ENCODE measurements at regions not wholly inside any gene's neighbourhood (a gene's known extent, or its start where the extent isn't known, plus 50 kb on each side); places are given as distances from the start of the nearest gene placed in this dataset.

DNA sequence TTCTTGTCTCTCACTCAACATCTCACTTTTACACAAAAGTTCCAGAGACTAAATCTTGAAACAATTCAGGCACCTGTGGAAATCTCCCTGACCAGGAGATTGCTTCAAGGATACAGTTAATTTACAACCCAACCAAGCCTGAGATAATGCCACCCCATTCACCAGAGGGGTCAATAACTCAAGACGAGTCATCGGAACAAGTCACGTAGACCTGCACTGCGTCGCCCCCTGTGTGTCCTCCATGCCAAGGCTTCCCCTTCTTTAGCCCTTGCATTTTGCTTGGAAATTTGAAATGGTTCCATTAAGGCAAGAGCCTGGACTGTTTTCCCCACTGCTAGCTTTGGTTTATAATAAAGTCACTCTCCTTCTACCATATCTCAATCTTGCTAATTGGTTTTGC, 129.0 kb upstream of the NEO1 start:
- no peak for TF ChIP-seq POLR2A (IDR thresholded peaks at IDR 0.05)
- TF ChIP-seq, protein P1, sequence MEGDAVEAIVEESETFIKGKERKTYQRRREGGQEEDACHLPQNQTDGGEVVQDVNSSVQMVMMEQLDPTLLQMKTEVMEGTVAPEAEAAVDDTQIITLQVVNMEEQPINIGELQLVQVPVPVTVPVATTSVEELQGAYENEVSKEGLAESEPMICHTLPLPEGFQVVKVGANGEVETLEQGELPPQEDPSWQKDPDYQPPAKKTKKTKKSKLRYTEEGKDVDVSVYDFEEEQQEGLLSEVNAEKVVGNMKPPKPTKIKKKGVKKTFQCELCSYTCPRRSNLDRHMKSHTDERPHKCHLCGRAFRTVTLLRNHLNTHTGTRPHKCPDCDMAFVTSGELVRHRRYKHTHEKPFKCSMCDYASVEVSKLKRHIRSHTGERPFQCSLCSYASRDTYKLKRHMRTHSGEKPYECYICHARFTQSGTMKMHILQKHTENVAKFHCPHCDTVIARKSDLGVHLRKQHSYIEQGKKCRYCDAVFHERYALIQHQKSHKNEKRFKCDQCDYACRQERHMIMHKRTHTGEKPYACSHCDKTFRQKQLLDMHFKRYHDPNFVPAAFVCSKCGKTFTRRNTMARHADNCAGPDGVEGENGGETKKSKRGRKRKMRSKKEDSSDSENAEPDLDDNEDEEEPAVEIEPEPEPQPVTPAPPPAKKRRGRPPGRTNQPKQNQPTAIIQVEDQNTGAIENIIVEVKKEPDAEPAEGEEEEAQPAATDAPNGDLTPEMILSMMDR (IDR thresholded peaks at IDR 0.05): no peak
- no peak for TF ChIP-seq POLR2AphosphoS5 (IDR thresholded peaks at IDR 0.05)
- no peaks in the 10 kb centered on the region for H3K36me3 ChIP-seq
- H3K27me3 ChIP-seq (replicated peaks; ENCODE audit: insufficient read depth): no peaks in the 10 kb centered on the region
- intact Hi-C loops (cut with DNase I): no loop called here
- H3K4me1 ChIP-seq (replicated peaks): no peaks in the 10 kb centered on the region
- no peak for DNase-seq (ENCODE audit: low spot score)
- H3K27ac ChIP-seq: no peak overlapping the region
- 70% methylated on average over 5 of the region's 5 CpGs for WGBS
- H3K9me3 ChIP-seq: no peaks in the 10 kb centered on the region
- no peak overlapping the region for H3K4me3 ChIP-seq

DNA sequence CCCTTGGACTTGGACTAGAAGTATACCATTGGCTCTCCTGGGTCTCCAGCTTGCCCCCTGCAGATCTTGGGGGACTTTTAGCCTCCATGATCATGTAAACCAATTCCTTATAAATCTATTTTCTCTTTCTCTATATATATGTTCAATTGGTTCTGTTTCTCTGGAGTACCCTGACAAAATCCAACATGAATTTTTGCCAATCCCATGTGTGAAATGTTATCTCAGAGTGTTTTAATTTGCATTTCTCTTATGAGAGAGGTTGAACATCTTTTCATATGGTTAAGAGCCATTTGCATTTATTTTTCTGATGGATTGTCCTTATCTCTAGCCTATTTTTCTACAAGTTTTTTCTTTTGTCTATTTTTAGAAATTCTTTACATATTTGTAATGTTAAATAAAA, 131.7 kb upstream of the NEO1 start:
- DNase-seq (ENCODE audit: low spot score): no peak
- Histone ChIP-seq H3K4me1 (replicated peaks) (no peaks in the 10 kb centered on the region), H3K36me3 (no peaks in the 10 kb centered on the region), H3K27me3 (replicated peaks; ENCODE audit: insufficient read depth) (no peaks in the 10 kb centered on the region), H3K9me3 (no peaks in the 10 kb centered on the region), H3K27ac (no peak overlapping the region), H3K4me3 (no peak overlapping the region)
- intact Hi-C loops (cut with DNase I): no loop called here
- TF ChIP-seq, protein P1 (IDR thresholded peaks at IDR 0.05): no peak
- no peak for TF ChIP-seq POLR2AphosphoS5 (IDR thresholded peaks at IDR 0.05)
- no peak for TF ChIP-seq POLR2A (IDR thresholded peaks at IDR 0.05)

GRCh38 chr15:72919936-72920465, 132.3 kb upstream of the NEO1 start:
- TF ChIP-seq POLR2A (IDR thresholded peaks at IDR 0.05): no peak
- TF ChIP-seq POLR2AphosphoS5 (IDR thresholded peaks at IDR 0.05): no peak
- TF ChIP-seq, protein P1 (IDR thresholded peaks at IDR 0.05): no peak
- no peak for DNase-seq (ENCODE audit: low spot score)
- no peaks in the 10 kb centered on the region for H3K4me1 ChIP-seq (replicated peaks)
- intact Hi-C loops (cut with DNase I): no loop called here
- no peaks in the 10 kb centered on the region for H3K36me3 ChIP-seq
- H3K9me3 ChIP-seq: no peaks in the 10 kb centered on the region
- H3K4me3 ChIP-seq: no peak overlapping the region
- H3K27ac ChIP-seq: no peak overlapping the region
- H3K27me3 ChIP-seq (replicated peaks; ENCODE audit: insufficient read depth): no peaks in the 10 kb centered on the region
- WGBS: 67% methylated on average over 5 of the region's 5 CpGs

DNA sequence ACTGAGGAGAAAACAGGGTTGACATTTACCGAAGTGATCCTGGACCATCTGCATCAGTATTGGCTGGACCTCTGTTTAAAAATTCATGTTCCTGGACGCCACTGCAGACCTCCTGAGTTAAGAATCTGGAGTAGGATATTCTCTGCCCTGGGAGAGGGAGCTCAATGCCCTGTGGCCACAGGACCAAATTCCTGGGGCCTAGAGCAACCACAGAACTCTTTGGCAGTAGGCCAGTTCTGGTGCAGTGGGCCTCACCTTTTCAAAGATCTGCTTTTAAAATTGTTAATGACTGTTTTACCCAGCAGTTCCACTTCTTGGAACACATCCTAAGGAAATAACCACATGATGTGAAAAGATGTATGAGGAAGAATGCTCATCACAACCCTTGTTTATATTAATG, 133.3 kb upstream of the ADPGK start:
- Histone ChIP-seq H3K4me1 (replicated peaks) (no peaks in the 10 kb centered on the region), H3K36me3 (no peaks in the 10 kb centered on the region), H3K27ac (no peak overlapping the region), H3K27me3 (replicated peaks; ENCODE audit: insufficient read depth) (no peaks in the 10 kb centered on the region), H3K9me3 (no peaks in the 10 kb centered on the region), H3K4me3 (no peak overlapping the region)
- 87% methylated on average over 2 of the region's 2 CpGs for WGBS
- no peak for DNase-seq (ENCODE audit: low spot score)
- TF ChIP-seq POLR2AphosphoS5 (IDR thresholded peaks at IDR 0.05) (no peak), POLR2A (IDR thresholded peaks at IDR 0.05) (no peak)
- TF ChIP-seq, protein P1 (IDR thresholded peaks at IDR 0.05): no peak
- intact Hi-C loops (cut with DNase I): no loop called here

DNA sequence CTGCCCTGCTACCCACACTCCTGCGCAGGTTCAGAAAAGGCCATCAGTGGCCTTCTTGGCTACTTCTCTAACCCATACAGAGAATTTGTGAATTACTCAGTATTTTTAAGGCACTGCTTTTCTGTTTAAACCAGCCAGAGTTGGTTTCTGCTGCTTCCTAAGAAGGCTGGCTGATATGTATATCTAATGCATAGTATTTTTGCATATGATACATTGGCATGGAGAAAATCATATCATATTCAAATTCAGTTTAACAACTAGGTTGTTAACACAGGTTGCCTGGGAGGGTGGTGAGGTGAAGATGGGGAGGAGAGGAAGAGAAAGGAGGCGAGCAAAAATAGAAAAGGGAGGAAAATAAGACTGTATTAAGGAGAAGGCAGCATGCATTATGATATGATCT, 132.8 kb upstream of the ADPGK start:
- H3K27ac ChIP-seq: no peak overlapping the region
- H3K9me3 ChIP-seq: no peaks in the 10 kb centered on the region
- DNase-seq (ENCODE audit: low spot score): no peak
- H3K4me1 ChIP-seq (replicated peaks): no peaks in the 10 kb centered on the region
- no peak overlapping the region for H3K4me3 ChIP-seq
- no peaks in the 10 kb centered on the region for H3K27me3 ChIP-seq (replicated peaks; ENCODE audit: insufficient read depth)
- intact Hi-C loops (cut with DNase I): no loop called here
- TF ChIP-seq, protein P1 (IDR thresholded peaks at IDR 0.05): no peak
- no peak for TF ChIP-seq POLR2AphosphoS5 (IDR thresholded peaks at IDR 0.05)
- no peak for TF ChIP-seq POLR2A (IDR thresholded peaks at IDR 0.05)
- no peaks in the 10 kb centered on the region for H3K36me3 ChIP-seq
- WGBS: 95% methylated on average over 2 of the region's 2 CpGs

Data from prostate gland (tissue), 2 donors.